ENCODE measurements at regions not wholly inside any gene's neighbourhood (a gene's known extent, or its start where the extent isn't known, plus 50 kb on each side); places are given as distances from the start of the nearest gene placed in this dataset.

DNA sequence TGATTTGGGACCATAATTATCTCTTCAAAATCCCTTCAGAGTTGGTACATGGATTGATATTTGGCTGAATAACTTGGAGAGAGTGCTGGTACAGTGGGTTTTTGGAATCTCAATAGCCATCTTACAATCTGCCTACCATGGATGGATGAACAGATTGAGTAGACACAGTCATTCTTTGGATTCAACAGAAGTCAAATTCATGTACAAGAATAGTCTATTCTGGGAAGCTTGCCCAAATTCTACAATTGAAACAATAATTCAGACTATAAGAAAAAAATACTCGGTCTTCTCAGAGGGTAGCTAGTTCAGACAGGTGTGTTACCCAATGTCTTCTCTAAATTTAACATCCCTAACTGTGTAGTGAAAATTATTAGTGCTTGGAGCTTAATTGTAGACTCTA is 574.0 kb downstream of the LRRIQ3 start:
- no peak for DNase-seq

DNA sequence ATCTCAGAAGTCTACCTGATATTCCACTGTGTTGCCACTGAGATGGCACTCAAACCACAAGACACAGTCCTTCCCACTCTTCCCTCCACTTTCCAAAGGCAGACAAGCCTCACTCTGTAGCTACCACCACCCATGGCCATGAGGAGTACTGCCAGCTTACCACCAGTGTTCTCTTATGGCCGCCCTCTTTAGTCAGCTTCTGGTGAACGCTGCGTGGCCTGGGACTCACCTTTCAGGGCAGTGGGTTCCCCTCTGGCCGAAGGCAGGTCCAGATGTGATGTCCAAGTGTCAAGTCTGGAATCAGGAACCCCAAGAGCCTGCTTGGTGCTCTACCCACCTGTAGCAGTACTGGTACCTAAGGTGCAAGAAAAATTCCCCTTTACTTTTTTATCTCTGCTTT is 580.8 kb downstream of the LRRIQ3 start:
- TF ChIP-seq GATA1 (IDR thresholded peaks at IDR 0.05; ENCODE audit: low read depth, low read length), result no peak
- no peak for TF ChIP-seq POLR2A (IDR thresholded peaks at IDR 0.05; ENCODE audit: low read length)

More for the DNA sequence above, 574.0 kb downstream of the LRRIQ3 start:
- TF ChIP-seq GATA1 (IDR thresholded peaks at IDR 0.05; ENCODE audit: low read depth, low read length), result no peak
- TF ChIP-seq POLR2A (IDR thresholded peaks at IDR 0.05; ENCODE audit: low read length), result no peak

DNA sequence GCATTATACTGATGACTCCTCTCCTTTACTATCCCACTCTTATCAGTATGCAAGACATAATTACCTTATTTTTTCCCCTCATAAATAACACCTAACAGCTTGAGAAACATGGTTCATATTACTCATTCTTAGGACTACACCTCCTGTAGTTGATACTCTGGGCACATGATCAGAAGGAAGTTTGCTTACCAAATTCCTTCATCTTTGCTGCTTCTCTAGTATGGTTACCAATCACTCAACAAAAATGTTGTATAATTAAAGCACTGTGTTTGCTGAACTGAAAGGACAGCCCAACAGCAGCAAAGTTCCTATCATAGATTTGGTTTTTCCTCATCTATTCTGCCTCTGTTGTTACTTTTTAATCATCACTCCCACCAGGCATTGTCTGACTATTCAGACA is 586.3 kb downstream of the LRRIQ3 start:
- TF ChIP-seq GATA1 (IDR thresholded peaks at IDR 0.05; ENCODE audit: low read depth, low read length) (no peak), POLR2A (IDR thresholded peaks at IDR 0.05; ENCODE audit: low read length) (no peak)

More for the DNA sequence above, 580.8 kb downstream of the LRRIQ3 start:
- DNase-seq, result no peak

DNA sequence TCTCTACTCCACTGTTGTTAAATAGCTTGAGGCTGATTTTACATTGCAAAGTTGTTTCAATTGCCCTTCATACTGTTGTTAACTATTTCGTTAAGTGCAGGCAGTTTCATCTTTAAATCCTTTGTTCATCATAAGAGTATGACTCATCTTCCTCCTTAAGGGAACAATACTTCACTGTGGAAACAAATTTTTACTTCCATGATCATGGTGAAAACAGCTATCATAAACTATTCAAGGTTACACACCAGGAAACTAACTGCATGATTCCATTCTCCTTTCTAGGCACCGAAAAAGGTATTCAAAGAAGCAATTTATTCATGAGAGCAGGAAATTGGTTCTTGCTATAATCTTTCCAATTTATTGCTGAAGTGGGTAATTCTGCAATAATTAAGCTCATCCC is 593.2 kb downstream of the LRRIQ3 start:
- no peak for DNase-seq
- no peak for TF ChIP-seq GATA1 (IDR thresholded peaks at IDR 0.05; ENCODE audit: low read depth, low read length)
- no peak for TF ChIP-seq POLR2A (IDR thresholded peaks at IDR 0.05; ENCODE audit: low read length)

More for the DNA sequence above, 586.3 kb downstream of the LRRIQ3 start:
- no peak for DNase-seq

DNA sequence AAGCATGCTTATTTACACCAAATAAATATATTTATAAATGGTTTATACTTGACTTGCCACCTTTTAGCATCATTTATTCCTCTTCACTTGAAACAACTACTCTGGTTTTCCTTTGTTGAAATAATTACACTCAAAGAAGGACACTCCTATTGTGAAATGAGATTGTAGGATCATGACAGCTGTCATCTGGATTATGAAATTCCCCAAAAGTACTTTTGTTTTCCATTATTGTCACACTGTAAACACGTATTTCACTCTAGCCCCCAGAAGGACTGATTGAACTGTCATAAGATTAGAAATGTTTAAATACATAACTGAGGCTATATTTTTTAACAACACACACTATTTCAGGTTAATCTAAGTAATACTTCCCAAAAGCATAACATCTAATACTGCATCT is 593.8 kb downstream of the LRRIQ3 start:
- DNase-seq, result no peak
- no peak for TF ChIP-seq POLR2A (IDR thresholded peaks at IDR 0.05; ENCODE audit: low read length)
- TF ChIP-seq GATA1 (IDR thresholded peaks at IDR 0.05; ENCODE audit: low read depth, low read length), result no peak

DNA sequence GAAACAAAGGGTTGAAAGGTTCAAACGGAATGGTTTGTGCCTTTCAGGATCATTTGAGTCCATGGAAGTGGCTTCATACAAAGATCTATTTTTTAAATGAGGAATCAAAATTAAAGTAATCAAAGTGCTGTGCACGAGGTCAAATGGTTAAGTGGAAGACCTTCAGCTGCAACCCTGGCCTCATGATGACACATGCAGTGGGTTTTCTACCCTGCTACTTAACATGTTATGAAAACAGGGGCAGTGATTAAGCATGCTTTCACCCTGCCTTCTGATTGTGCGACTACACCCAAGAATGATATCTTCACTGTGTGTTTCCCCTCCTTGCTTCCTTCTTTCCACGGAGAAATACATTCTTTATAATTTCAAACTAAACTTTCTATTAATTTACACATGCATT is 604.2 kb downstream of the LRRIQ3 start:
- no peak for DNase-seq
- no peak for TF ChIP-seq POLR2A (IDR thresholded peaks at IDR 0.05; ENCODE audit: low read length)

DNA sequence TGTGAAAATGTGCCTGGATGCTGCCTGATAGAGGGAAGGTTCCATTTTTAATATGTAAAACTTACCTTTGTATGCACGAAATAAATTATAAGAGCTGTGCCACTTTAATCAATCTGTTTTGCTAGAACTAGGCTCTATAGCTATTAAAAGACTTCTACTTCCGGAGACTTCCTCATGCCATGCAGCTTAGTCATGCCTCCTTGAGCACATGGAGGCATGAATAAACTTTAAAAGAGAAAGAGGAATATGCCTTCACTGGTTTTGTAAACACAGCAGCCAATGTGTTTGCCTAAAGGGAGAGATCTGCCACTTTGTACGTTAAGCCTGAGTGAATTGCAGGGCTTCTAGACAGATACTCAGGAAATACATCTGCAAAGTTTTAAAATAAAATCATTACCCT is 604.6 kb downstream of the LRRIQ3 start:
- no peak for DNase-seq
- TF ChIP-seq POLR2A (IDR thresholded peaks at IDR 0.05; ENCODE audit: low read length), result no peak
- no peak for TF ChIP-seq GATA1 (IDR thresholded peaks at IDR 0.05; ENCODE audit: low read depth, low read length)

DNA sequence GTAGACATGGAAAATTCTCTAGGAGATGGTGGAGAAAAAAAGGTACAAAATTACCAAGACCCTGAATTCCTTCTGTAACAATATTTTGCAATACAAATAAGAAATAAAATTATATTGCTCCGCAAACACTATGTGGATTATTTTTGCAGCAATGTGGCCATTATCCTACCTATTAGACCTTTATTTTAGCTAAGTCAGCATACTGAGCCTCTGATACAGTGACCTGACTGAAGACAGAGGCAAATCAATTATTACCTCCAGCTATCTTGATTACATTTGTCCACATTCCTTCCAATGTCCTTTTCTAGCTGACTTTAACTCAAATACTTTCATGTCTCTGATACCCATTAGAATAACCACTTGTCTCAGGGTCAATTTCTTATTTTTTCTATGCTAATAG is 610.9 kb downstream of the LRRIQ3 start:
- TF ChIP-seq POLR2A (IDR thresholded peaks at IDR 0.05; ENCODE audit: low read length) (no peak), GATA1 (IDR thresholded peaks at IDR 0.05; ENCODE audit: low read depth, low read length) (no peak)
- DNase-seq, result no peak

DNA sequence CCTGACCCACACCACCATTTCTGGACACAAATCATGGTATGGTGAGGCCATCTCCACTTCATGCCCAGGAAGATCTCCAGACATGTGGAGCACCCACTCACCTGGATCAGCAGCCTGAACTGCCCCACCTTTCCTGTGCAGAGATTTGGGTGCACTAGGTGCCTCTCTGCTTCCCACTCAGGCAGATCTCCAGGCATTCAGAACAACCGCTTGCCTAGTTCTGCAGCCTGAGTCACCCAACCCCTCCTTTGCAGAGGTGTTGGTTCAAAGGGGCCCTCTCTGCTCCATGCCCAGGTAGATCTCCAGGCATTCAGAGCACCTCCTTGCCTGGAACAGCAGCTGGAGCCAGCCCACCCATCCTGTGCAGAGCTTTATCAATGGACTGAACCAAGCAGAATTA is 620.8 kb downstream of the LRRIQ3 start:
- no peak for TF ChIP-seq GATA1 (IDR thresholded peaks at IDR 0.05; ENCODE audit: low read depth, low read length)
- DNase-seq, result no peak

DNA sequence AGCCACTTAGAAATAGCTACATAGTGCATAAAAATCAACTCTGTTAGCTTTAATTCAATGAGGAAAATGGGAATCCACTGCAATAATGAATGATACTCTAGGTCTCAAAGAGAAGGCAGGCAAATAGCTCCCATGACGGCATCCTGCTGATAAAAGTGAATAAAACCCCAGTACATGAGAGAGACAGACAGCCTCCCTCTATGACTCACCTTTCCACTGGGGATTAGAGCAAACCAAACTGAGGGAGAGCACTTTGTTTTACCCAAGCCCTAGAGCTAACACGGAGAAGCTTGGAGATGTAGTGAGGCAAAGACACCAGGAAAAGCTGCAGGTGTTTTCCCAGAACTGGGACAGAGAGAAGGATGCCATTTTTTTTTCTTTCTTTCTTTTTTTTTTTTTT is 621.9 kb downstream of the LRRIQ3 start:
- no peak for DNase-seq
- TF ChIP-seq POLR2A (IDR thresholded peaks at IDR 0.05; ENCODE audit: low read length), result no peak
- no peak for TF ChIP-seq GATA1 (IDR thresholded peaks at IDR 0.05; ENCODE audit: low read depth, low read length)

DNA sequence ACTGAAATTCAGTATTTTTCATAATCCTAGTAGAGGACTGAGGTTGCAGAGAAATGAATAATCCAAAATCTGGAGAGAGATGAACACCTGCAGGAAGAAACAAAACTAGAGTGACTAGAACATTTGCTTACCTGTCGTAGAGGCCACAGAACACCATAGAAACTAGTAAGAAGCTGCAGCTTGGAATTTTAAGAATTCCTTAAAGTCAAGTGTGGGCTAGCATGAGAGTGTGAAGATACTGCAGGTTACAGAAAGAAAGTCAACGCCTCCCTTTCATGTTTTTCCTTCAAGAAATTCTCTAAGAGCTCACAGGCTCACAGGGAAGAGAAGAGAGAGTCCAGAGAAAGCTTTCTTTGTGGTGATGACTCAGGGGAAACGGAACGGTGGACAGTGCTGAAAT is 633.7 kb downstream of the LRRIQ3 start:
- no peak for DNase-seq
- TF ChIP-seq GATA1 (IDR thresholded peaks at IDR 0.05; ENCODE audit: low read depth, low read length), result no peak
- no peak for TF ChIP-seq POLR2A (IDR thresholded peaks at IDR 0.05; ENCODE audit: low read length)

DNA sequence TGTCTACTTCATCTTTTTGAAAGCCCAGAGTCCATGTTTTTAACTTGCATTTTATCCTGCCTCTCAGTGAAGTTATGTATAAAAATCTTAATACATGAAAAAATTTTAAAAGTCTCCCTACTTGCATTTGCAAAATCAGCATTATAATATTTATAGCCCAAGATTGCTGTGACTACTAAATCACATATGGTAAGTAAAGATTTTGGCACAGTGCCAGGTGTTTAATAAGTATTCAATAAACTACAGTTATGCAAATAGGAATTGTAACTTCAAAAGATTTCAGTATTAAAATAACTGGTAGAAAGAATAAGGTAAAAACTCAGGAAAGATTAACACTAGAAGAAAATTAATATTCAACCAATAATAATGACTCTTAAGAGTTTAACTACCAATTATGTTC is 641.7 kb downstream of the LRRIQ3 start:
- no peak for TF ChIP-seq GATA1 (IDR thresholded peaks at IDR 0.05; ENCODE audit: low read depth, low read length)
- no peak for TF ChIP-seq POLR2A (IDR thresholded peaks at IDR 0.05; ENCODE audit: low read length)

DNA sequence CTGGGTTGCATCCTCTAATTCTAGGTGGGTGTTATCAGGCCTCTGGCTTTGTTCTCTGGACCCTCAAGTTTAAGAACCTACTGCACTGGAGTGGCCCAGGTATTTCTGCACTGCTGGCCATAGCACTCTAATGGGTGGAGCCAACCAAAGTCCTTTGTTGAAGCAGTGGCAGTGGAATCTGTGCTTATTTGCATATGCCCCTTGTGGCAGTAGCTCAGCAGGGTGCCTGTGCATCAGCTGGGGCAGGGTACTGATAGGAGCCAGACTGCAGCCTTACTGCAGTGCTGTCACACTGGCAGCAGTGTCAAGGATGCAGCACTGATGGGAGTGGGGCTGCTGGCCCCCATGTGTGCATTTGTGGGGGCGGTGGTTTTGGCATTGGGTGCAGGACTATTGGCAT is 660.6 kb downstream of the LRRIQ3 start:
- TF ChIP-seq POLR2A (IDR thresholded peaks at IDR 0.05; ENCODE audit: low read length) (no peak), GATA1 (IDR thresholded peaks at IDR 0.05; ENCODE audit: low read depth, low read length) (no peak)
- DNase-seq, result no peak

More for the DNA sequence above, 641.7 kb downstream of the LRRIQ3 start:
- peak in 1 of 2 experiments; percentile 2 for DNase-seq

DNA sequence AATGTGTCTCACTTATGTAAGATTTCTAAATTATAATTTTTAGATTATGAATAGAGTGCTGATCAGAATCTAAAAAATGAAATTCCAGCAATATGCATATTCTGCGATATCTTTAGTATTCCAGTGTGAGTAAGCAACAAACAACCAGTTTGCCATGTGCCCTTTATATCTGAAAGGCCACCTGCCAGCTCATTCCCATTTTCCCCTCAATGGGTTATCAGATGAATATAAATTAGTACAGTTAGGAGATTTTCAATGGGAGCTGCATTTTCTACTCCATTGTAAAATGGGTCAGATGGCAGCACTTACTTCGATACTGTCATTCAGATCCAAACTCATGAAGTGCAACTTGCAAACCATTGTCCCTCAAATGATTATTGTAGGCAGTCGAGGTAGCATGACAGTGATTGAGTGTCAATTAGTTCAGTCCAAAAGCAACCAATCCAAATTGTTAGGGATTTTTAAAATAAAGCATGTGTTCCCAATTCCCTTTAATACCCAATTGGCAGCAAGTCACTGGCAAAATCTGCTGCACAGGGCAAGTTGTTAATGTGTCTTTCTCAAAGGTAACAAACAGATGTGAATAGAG is 680.3 kb downstream of the LRRIQ3 start:
- TF ChIP-seq GATA1 (IDR thresholded peaks at IDR 0.05; ENCODE audit: low read depth, low read length) (no peak), POLR2A (IDR thresholded peaks at IDR 0.05; ENCODE audit: low read length) (no peak)
- no peak for DNase-seq

DNA sequence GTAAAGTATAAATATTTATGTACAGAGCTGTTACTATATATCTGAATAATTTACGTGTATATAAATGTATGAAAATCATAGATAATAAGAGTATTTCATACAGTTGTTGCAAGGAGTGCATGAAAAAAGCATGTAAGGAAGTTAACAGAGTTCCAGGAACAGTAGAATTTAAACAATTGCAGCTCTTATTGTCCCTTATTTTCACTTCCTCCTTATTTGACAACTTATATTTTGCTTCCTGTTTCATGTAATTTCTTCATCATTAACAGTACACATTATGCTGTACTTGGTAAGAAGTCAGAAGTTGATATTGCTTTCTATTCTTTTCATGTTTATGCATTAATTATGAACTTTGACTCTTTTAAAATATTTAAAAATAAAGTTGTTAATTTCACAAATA is 681.5 kb downstream of the LRRIQ3 start:
- DNase-seq, result no peak
- no peak for TF ChIP-seq GATA1 (IDR thresholded peaks at IDR 0.05; ENCODE audit: low read depth, low read length)
- TF ChIP-seq POLR2A (IDR thresholded peaks at IDR 0.05; ENCODE audit: low read length), result no peak

DNA sequence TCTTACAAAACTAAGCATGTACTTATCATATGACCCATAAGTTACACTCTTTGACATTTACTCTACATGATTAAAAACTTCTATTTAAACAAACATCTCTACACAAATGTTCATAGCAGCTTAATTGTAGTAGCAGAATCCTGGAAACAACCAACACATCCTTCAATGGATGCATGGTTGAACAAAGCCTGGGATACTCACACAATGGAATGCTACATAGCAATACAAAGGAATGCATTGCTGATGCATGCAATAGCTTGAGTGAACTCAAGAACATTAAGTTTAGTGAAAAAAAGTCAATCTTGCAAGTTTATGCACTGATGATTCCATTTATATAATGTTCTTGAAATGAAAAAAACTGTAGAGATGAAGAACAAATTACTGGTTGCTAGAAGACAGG is 686.9 kb downstream of the LRRIQ3 start:
- DNase-seq, result no peak
- no peak for TF ChIP-seq POLR2A (IDR thresholded peaks at IDR 0.05; ENCODE audit: low read length)
- TF ChIP-seq GATA1 (IDR thresholded peaks at IDR 0.05; ENCODE audit: low read depth, low read length), result no peak

Measured in erythroblast (primary cell).